NAMALWA (cell line): ENCODE measurements at regions not wholly inside any gene's neighbourhood (a gene's known extent, or its start where the extent isn't known, plus 50 kb on each side); places are given as distances from the start of the nearest gene placed in this dataset.

Experiments used
- DNase-seq: peaks from one replicate; pipeline ENCODE4 v3.0.0-alpha.2; 2015; ENCODE audit warnings: low spot score

- no peak for DNase-seq
Observed at GRCh38 chr6:21426841-21427490, 166.6 kb upstream of the SOX4 start.

GRCh38 chr6:21429291-21429690 is 164.3 kb upstream of the SOX4 start:
- DNase-seq, result no peak

- no peak for DNase-seq
Observed at GRCh38 chr6:21431526-21431925, 162.0 kb upstream of the SOX4 start.

GRCh38 chr6:21436625-21437024 is 156.9 kb upstream of the SOX4 start:
- DNase-seq, result no peak

GRCh38 chr6:21437581-21437980 is 156.0 kb upstream of the SOX4 start:
- no peak for DNase-seq

- DNase-seq, result peak; percentile 73
Observed at GRCh38 chr6:21438237-21438985, 155.1 kb upstream of the SOX4 start.

- peak; percentile 33 for DNase-seq
Observed at GRCh38 chr6:21438986-21439352, 154.6 kb upstream of the SOX4 start.

GRCh38 chr6:21441386-21441785 is 152.2 kb upstream of the SOX4 start:
- no peak for DNase-seq

GRCh38 chr6:21442874-21443273 is 150.7 kb upstream of the SOX4 start:
- DNase-seq, result no peak

- DNase-seq, result no peak
Observed at GRCh38 chr6:21444711-21445260, 148.8 kb upstream of the SOX4 start.

- no peak for DNase-seq
Observed at GRCh38 chr6:21447987-21448386, 145.6 kb upstream of the SOX4 start.

GRCh38 chr6:21448485-21449109 is 145.0 kb upstream of the SOX4 start:
- no peak for DNase-seq

- no peak for DNase-seq
Observed at GRCh38 chr6:21450149-21450548, 143.4 kb upstream of the SOX4 start.

- DNase-seq, result no peak
Observed at GRCh38 chr6:21450628-21451027, 142.9 kb upstream of the SOX4 start.

GRCh38 chr6:21451546-21452013 is 142.0 kb upstream of the SOX4 start:
- no peak for DNase-seq

- DNase-seq, result no peak
Observed at GRCh38 chr6:21454262-21454661, 139.3 kb upstream of the SOX4 start.

- DNase-seq, result no peak
Observed at GRCh38 chr6:21455071-21455470, 138.5 kb upstream of the SOX4 start.

GRCh38 chr6:21457647-21458046 is 135.9 kb upstream of the SOX4 start:
- no peak for DNase-seq

- no peak for DNase-seq
Observed at GRCh38 chr6:21459641-21460040, 133.9 kb upstream of the SOX4 start.

GRCh38 chr6:21461844-21462518 is 131.6 kb upstream of the SOX4 start:
- DNase-seq, result no peak

- no peak for DNase-seq
Observed at GRCh38 chr6:21462519-21462852, 131.1 kb upstream of the SOX4 start.

GRCh38 chr6:21467091-21467490 is 126.5 kb upstream of the SOX4 start:
- DNase-seq, result no peak

- DNase-seq, result no peak
Observed at GRCh38 chr6:21468461-21468860, 125.1 kb upstream of the SOX4 start.
